Naive B cell (primary cell): ENCODE measurements at regions not wholly inside any gene's neighbourhood (a gene's known extent, or its start where the extent isn't known, plus 50 kb on each side); places are given as distances from the start of the nearest gene placed in this dataset.

Experiments
- ATAC-seq, 2 donors: fragments of 150-1000 bp; cut with Tn5 transposase; 2 replicates each; pipeline ENCODE4 v1.10.0; 2021; ENCODE audit warnings: low read depth in 2 of 2, mild to moderate bottlenecking in 2 of 2, moderate library complexity in 2 of 2
- DNase-seq: peaks from one replicate; pipeline ENCODE4 v3.0.0; 2022
- H3K27ac Mint-ChIP-seq, 6 donors: one replicate each; pipeline ENCODE4 v1.8.0; 2020 to 2022; ENCODE audit warnings: mild to moderate bottlenecking in 6 of 6, mixed read lengths in 6 of 6, moderate library complexity in 5 of 6, inconsistent platforms in 2 of 6
- H3K27me3 Mint-ChIP-seq, 3 donors: one replicate each; pipeline ENCODE4 v1.8.0; 2021 to 2022; ENCODE audit warnings: mixed read lengths in 3 of 3, mild to moderate bottlenecking in 1 of 3
- H3K36me3 Mint-ChIP-seq, 2 donors: one replicate each; pipeline ENCODE4 v1.8.0; 2020 to 2022; ENCODE audit warnings: mixed read lengths in 2 of 2, inconsistent platforms in 1 of 2, mild to moderate bottlenecking in 1 of 2
- H3K4me1 Mint-ChIP-seq, 3 donors: one replicate each; pipeline ENCODE4 v1.8.0; 2020 to 2022; ENCODE audit warnings: mixed read lengths in 3 of 3, inconsistent platforms in 1 of 3, mild to moderate bottlenecking in 1 of 3, moderate library complexity in 1 of 3
- H3K4me3 Mint-ChIP-seq, 8 donors: one replicate each; pipeline ENCODE4 v1.8.0; 2020 to 2022; ENCODE audit warnings: mild to moderate bottlenecking in 8 of 8, mixed read lengths in 8 of 8, moderate library complexity in 8 of 8, inconsistent platforms in 2 of 8
- H3K9me3 Mint-ChIP-seq, 7 donors: one replicate each; pipeline ENCODE4 v1.8.0; 2020 to 2022; ENCODE audit warnings: mixed read lengths in 7 of 7, mild to moderate bottlenecking in 5 of 7, inconsistent platforms in 2 of 7, moderate library complexity in 1 of 7

DNA sequence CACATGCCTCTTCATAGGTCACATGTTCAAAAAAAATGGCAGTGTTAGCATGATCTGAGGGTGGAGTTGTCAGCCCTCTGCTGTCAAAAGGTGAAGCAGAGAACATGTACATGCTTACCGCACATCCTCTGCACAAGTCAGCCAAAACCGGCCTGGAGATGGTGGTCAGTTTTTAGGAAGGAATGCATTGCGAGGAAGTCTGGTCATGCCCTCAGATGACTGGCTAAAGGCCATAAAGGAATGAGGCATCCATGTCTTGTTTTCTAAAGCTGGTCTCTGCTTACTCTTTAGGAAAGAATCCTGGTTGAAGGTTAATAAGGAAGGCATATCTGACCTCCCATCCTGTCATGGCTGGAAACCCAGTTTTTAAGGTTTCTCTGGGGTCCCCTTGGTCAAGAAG lies 292.0 kb upstream of the CCDC54 start:
- no peak for DNase-seq
- Mint-ChIP-seq H3K9me3 (no peaks in the 10 kb centered on the region), H3K27me3 (no peaks in the 10 kb centered on the region), H3K36me3 (no peaks in the 10 kb centered on the region), H3K4me3 (no peak overlapping the region), H3K27ac (no peak overlapping the region), H3K4me1 (no peaks in the 10 kb centered on the region)
- no peak for ATAC-seq

GRCh38 chr3:107092121-107092520 lies 285.1 kb upstream of the CCDC54 start:
- Mint-ChIP-seq H3K36me3 (no peaks in the 10 kb centered on the region), H3K4me1 (no peaks in the 10 kb centered on the region)

DNA sequence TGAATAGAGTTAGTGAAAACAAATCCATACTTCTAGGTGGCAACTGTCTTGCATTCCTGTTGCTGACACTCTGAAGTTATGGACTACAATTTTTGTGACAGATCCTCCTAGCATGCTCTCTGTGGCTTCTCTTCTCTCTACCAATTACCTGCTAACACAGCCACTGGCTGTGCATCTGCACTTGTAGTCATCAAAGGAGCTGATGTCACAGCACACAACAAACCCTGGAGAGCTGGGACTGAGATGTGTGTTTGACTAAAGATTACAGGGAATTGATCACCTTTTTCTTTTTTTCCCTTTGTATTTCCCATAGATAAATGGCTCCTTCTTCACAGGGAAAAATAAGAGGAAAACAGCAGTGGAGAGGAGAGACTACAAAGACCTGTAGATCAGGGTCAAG lies 278.4 kb upstream of the CCDC54 start:
- no peak for ATAC-seq
- Mint-ChIP-seq H3K36me3 (no peaks in the 10 kb centered on the region), H3K27ac (no peak overlapping the region), H3K9me3 (peaks cover 0 to 2% (median 0%) of the 10 kb centered on the region in 7 donors), H3K4me1 (no peaks in the 10 kb centered on the region), H3K4me3 (no peak overlapping the region), H3K27me3 (peaks cover 0 to 4% (median 0%) of the 10 kb centered on the region in 3 donors)
- DNase-seq = no peak

More at GRCh38 chr3:107092121-107092520, 285.1 kb upstream of the CCDC54 start:
- H3K9me3 Mint-ChIP-seq = no peaks in the 10 kb centered on the region
- H3K27me3 Mint-ChIP-seq = peaks cover 0 to 10% (median 9%) of the 10 kb centered on the region in 3 donors
- no peak overlapping the region for H3K4me3 Mint-ChIP-seq
- no peak overlapping the region for H3K27ac Mint-ChIP-seq
- no peak for ATAC-seq
- no peak for DNase-seq

- H3K9me3 Mint-ChIP-seq = peaks cover 0 to 4% (median 0%) of the 10 kb centered on the region in 7 donors
- H3K4me1 Mint-ChIP-seq = no peaks in the 10 kb centered on the region
- ATAC-seq (no peak), DNase-seq (no peak)
- peaks cover 0 to 4% (median 0%) of the 10 kb centered on the region in 3 donors for H3K27me3 Mint-ChIP-seq
- no peaks in the 10 kb centered on the region for H3K36me3 Mint-ChIP-seq
- H3K4me3 Mint-ChIP-seq = no peak overlapping the region
- peak overlapping the region in 1 of 6 donors; percentile 76 for H3K27ac Mint-ChIP-seq
Measured at GRCh38 chr3:107100137-107100536, 277.1 kb upstream of the CCDC54 start.

- Mint-ChIP-seq H3K4me3 (no peak overlapping the region), H3K9me3 (peaks cover 0 to 4% (median 0%) of the 10 kb centered on the region in 7 donors), H3K27me3 (peaks cover 0 to 4% (median 0%) of the 10 kb centered on the region in 3 donors), H3K4me1 (no peaks in the 10 kb centered on the region), H3K27ac (peak overlapping the region in 1 of 6 donors; percentile 76), H3K36me3 (no peaks in the 10 kb centered on the region)
- no peak for DNase-seq
- ATAC-seq = no peak
Measured at GRCh38 chr3:107100573-107100972, 276.7 kb upstream of the CCDC54 start.

GRCh38 chr3:107103786-107104185 lies 273.5 kb upstream of the CCDC54 start:
- peaks cover 0 to 8% (median 0%) of the 10 kb centered on the region in 7 donors for H3K9me3 Mint-ChIP-seq
- H3K4me1 Mint-ChIP-seq = no peaks in the 10 kb centered on the region
- ATAC-seq (no peak), DNase-seq (no peak)
- H3K27me3 Mint-ChIP-seq = no peaks in the 10 kb centered on the region
- H3K36me3 Mint-ChIP-seq = no peaks in the 10 kb centered on the region
- no peak overlapping the region for H3K27ac Mint-ChIP-seq
- no peak overlapping the region for H3K4me3 Mint-ChIP-seq

GRCh38 chr3:107106316-107106715 lies 270.9 kb upstream of the CCDC54 start:
- Mint-ChIP-seq H3K36me3 (no peaks in the 10 kb centered on the region), H3K9me3 (peaks cover 0 to 8% (median 0%) of the 10 kb centered on the region in 7 donors), H3K4me1 (no peaks in the 10 kb centered on the region), H3K27me3 (no peaks in the 10 kb centered on the region), H3K4me3 (no peak overlapping the region), H3K27ac (no peak overlapping the region)
- DNase-seq (no peak), ATAC-seq (no peak)

DNA sequence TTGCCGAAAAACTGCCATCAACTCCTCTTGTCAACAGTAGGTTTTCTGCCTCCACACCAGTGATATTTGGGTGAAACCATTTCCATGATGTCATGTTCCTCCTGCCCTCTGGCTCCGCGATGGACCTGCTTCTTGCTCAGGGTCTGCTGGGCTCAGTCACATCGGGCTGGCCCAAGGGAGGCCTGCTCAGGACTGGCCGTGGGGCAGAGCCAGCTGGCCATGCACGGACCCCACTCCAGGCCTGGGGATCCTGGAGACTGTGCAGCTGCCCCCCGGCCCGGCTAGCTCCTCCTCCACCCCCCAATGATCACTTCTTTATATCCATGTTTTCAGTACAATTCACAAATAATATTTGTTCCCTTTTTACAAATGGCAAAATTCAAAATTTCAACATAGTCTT lies 270.3 kb upstream of the CCDC54 start:
- Mint-ChIP-seq H3K36me3 (no peaks in the 10 kb centered on the region), H3K4me3 (no peak overlapping the region), H3K27me3 (no peaks in the 10 kb centered on the region), H3K9me3 (peaks cover 0 to 8% (median 0%) of the 10 kb centered on the region in 7 donors), H3K4me1 (no peaks in the 10 kb centered on the region), H3K27ac (no peak overlapping the region)
- no peak for DNase-seq
- no peak for ATAC-seq

DNA sequence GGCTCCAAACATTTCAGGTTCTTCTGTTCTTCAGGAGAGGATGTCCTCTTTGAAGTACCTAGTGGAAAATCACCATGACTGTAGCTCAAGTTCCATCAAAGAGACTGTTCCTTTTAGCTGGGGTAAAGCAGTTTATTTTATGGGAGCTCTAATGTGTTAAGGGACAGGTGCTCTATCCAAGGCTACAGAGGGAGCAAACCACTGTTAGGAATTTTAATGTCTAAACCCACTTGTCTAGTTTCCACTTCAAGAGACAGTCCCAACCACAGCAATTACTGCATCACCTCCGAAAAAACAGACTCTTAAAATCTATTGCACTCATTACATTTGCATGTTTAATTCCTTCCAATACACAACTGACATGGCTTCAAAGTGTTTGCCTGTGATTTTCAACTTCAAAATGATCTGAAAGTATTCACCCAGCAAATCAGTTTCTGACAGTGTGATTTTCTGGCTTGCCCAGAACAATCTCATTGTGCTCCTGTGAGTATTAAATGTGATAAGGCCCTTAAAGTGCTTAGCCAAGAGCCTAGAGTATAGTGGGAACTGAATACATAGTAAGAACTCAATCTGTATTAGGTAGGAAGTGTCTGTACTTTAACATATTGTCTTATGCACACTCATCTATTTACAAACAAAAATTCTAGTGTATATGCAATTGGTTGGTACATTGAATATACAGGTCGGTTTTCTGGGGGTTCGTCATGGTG lies 266.5 kb upstream of the CCDC54 start:
- no peak for DNase-seq

DNA sequence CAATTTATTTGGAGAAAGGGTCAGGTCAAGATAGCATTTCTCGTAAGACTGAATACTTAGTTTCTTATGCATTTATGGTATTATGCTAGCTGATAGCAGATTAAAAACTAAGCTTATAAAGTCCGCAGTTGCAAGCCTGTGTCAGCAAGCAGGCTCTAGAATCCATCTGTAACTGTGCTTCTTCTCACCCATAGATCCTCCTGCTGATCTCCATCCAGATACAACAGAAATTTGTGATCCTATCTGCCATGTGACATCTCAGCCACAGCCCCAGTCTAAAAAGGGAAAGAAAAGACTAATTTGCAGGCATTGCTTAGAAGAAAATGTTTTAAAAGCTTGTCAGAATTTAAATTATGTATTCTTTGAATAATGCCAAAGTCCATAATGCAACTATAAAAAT lies 265.4 kb upstream of the CCDC54 start:
- ATAC-seq = no peak
- H3K27me3 Mint-ChIP-seq = no peaks in the 10 kb centered on the region
- no peak for DNase-seq
- H3K9me3 Mint-ChIP-seq = no peaks in the 10 kb centered on the region
- H3K4me1 Mint-ChIP-seq = no peaks in the 10 kb centered on the region
- no peak overlapping the region for H3K27ac Mint-ChIP-seq
- no peak overlapping the region for H3K4me3 Mint-ChIP-seq
- no peaks in the 10 kb centered on the region for H3K36me3 Mint-ChIP-seq

More for the DNA sequence above, 266.5 kb upstream of the CCDC54 start:
- Mint-ChIP-seq H3K27me3 (no peaks in the 10 kb centered on the region), H3K27ac (no peak overlapping the region), H3K4me1 (no peaks in the 10 kb centered on the region), H3K9me3 (peaks cover 0 to 4% (median 0%) of the 10 kb centered on the region in 7 donors), H3K36me3 (no peaks in the 10 kb centered on the region), H3K4me3 (no peak overlapping the region)
- no peak for ATAC-seq

DNA sequence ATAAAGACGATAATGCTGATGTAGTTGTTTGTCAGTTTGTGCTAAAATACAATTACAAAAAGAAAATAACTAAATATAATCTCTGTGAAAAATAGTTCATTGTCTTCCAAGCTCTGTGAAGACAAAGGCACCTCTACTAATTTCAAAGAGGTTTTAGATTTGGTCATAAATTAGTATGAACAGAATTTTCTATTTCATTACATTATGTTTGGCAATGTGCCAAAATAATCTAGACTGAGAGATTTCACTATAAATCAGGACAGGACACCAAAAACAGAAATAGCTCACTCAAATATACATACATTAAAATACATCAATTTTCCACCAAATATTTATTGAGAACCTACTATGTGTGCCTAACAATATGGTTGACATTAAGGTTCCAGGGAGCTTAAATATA lies 264.9 kb upstream of the CCDC54 start:
- ATAC-seq (no peak), DNase-seq (no peak)
- H3K4me1 Mint-ChIP-seq = peaks cover 0 to 1% (median 0%) of the 10 kb centered on the region in 3 donors
- no peaks in the 10 kb centered on the region for H3K27me3 Mint-ChIP-seq
- H3K36me3 Mint-ChIP-seq = no peaks in the 10 kb centered on the region
- H3K27ac Mint-ChIP-seq = no peak overlapping the region
- H3K9me3 Mint-ChIP-seq = no peaks in the 10 kb centered on the region
- no peak overlapping the region for H3K4me3 Mint-ChIP-seq

DNA sequence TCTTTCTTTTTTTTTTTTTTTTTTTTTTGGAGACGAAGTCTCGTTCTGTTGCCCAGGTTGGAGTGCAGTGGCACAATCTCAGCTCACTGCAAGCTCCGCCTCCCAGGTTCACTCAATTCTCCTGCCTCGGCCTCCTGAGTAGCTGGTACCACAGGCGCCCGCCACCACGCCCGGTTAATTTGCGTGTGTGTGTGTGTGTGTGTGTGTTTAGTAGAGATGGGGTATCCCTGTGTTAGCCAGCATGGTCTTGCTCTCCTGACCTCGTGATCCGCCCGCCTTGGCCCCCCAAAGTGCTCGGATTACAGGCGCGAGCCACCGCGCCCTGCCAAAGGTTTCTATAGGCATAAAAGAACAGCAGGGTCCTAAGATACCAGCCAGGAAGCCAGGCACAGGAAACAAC lies 261.0 kb upstream of the CCDC54 start:
- ATAC-seq (no peak), DNase-seq (no peak)
- Mint-ChIP-seq H3K36me3 (no peaks in the 10 kb centered on the region), H3K27me3 (no peaks in the 10 kb centered on the region), H3K4me3 (no peak overlapping the region), H3K4me1 (peaks cover 4 to 12% (median 5%) of the 10 kb centered on the region in 3 donors), H3K9me3 (no peaks in the 10 kb centered on the region), H3K27ac (no peak overlapping the region)

DNA sequence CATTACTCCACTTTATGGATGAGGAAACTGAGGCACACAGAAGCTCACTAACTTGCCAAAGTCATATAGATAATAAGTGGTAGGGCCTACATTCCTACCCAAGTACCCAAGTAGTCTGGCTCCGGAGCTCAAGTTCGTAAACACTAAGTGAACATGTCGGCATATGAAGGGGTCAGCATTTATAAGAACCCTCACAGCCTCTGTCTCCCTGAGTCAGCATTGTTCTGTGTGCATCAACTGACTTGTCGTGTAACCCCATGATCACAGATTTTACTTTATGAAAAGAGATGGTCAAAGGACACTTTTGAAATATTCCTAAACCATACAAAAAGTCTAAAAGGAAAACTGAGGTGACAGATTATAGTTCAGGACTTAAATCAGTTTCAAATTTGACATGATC lies 260.1 kb upstream of the CCDC54 start:
- H3K27ac Mint-ChIP-seq = no peak overlapping the region
- no peak overlapping the region for H3K4me3 Mint-ChIP-seq
- DNase-seq (no peak), ATAC-seq (no peak)
- H3K4me1 Mint-ChIP-seq = peaks cover 4 to 12% (median 5%) of the 10 kb centered on the region in 3 donors
- no peaks in the 10 kb centered on the region for H3K9me3 Mint-ChIP-seq
- no peaks in the 10 kb centered on the region for H3K36me3 Mint-ChIP-seq
- no peaks in the 10 kb centered on the region for H3K27me3 Mint-ChIP-seq

DNA sequence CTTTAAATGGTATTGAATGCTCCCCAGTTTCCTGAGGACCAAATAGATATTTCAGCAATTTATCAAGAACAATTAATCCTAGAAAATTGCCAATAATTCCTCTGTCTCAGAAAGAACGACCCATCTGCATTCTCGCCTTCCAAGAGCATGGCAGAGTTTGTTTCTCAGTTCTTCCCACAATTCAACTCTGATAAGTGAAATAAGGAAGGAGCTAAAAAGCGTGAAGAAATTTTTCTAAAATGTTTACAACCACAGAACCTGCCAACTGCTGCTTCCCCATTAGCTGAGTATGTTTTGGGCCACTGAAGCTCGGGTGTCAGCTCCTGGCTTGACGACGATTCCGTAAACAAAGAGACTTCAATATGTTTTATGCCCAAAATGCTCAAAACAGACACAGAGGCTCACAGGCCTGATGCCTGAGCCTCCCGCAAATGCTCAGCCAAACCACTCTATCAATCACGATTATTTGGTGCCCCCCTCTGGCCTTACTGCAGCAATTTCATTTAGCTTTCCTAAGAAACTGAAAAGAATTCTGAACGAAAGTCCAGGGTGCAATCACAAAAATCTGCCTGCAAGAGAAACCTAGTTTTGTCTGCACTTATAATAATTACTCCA lies 259.2 kb upstream of the CCDC54 start:
- Mint-ChIP-seq H3K4me3 (peak overlapping the region in 4 of 8 donors; percentile 3 to 82 (median 70)), H3K27me3 (no peaks in the 10 kb centered on the region), H3K27ac (peak overlapping the region in 1 of 6 donors; percentile 25), H3K9me3 (no peaks in the 10 kb centered on the region), H3K4me1 (peaks cover 4 to 12% (median 5%) of the 10 kb centered on the region in 3 donors), H3K36me3 (no peaks in the 10 kb centered on the region)
- no peak for DNase-seq
- no peak for ATAC-seq
